GM21381 (cell line): ENCODE measurements at regions not wholly inside any gene's neighbourhood (a gene's known extent, or its start where the extent isn't known, plus 50 kb on each side); places are given as distances from the start of the nearest gene placed in this dataset.
"Not testable (repeated sequence)": the region's sequence is repeated elsewhere in the genome, so short reads cannot be mapped to it uniquely, and the experiment has no call there.

Source experiments
- ATAC-seq: cut with Tn5 transposase; IDR thresholded peaks from one replicate; pipeline ENCODE4 v1.9.1; 2021; ENCODE audit warnings: mild to moderate bottlenecking, moderate library complexity; ENCODE audit not compliant: unreplicated experiment

- no peak for ATAC-seq
Measured at GRCh38 chr22:47356511-47357011, 594.1 kb downstream of the TBC1D22A start.

DNA sequence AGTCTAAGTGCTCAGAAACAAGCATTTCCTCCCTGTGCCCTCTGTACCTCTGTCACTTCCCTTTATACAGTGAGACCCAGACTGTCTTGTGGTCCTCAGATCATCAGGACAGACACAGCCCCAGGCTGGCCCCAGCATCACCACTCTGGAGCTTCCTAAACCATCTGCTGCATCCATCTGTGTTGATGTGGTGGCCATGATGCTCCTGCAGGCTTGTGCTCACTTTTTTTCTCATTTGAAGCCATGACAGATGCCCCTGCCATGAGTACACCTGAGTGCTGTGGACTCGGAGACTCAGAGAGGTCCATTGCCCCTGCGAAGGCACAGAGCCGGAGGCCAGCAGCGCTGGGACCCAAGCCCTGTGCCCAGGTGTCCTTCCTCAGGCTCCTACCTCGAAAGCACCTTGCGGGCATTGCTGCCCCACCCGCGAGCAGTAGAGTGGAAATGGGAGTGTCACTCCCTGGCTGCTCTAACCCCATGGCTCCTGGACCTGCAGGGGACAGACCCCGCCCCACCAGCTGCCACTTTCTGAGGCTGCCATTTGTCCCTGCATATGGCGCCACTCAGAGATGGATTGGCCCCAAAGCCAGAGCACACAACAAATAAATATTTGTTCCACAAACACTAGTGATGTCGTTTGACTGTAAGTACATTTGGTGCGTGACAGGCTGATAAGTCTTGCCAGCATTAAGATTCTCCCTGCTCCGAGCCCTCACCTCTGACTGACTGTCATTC, 593.5 kb downstream of the TBC1D22A start:
- no peak for ATAC-seq

DNA sequence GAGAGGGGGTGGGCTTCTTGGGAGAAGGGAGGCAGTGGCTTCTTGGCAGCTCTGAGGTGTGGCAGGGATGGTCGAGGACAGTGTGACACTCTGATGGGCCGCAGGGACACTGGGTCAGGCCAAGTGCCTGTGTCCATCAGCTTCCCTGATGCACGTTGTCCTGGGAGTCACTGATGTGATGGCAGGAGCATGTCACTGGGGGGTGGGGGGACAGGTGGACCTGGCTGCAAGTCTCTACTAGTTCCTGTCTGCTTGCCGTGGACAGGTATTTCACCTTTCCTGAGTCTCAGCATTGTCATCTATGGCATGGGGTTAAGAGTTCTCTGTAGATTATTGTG, 592.9 kb downstream of the TBC1D22A start:
- ATAC-seq, result no peak

DNA sequence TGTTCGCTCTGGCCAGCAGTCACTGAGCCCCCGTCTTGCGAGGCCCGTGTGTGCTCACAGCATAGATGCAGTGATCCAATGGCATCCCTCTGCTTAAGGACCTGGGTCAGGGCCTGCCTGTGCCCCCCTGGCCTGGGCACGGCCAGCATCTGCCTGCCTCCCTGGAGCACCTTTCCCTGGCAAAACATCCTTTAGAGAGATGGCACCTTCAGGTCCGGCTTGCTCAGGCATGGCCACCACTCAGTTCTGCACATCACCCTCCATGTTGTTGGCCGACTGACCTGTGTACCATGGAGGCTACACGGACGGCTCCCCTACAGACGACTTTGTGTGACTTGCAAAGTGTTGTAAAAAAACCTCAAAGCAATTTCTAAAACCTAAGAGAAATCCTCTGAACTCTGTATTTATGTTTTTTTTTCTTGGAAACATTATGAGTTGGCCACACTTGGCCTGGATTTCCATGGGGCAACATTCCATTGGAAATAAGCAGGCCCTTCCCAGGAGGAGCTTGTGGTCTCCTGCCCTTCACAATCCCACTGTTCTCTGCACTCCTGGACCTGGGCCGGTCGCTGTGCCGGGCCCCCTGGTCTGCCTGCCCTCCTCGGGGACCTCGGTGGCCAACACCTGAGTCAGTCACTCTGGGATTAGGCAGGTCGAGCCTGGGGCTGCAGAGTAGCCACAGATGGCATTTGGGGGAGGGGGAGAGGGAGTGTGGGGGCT, 592.4 kb downstream of the TBC1D22A start:
- no peak for ATAC-seq

DNA sequence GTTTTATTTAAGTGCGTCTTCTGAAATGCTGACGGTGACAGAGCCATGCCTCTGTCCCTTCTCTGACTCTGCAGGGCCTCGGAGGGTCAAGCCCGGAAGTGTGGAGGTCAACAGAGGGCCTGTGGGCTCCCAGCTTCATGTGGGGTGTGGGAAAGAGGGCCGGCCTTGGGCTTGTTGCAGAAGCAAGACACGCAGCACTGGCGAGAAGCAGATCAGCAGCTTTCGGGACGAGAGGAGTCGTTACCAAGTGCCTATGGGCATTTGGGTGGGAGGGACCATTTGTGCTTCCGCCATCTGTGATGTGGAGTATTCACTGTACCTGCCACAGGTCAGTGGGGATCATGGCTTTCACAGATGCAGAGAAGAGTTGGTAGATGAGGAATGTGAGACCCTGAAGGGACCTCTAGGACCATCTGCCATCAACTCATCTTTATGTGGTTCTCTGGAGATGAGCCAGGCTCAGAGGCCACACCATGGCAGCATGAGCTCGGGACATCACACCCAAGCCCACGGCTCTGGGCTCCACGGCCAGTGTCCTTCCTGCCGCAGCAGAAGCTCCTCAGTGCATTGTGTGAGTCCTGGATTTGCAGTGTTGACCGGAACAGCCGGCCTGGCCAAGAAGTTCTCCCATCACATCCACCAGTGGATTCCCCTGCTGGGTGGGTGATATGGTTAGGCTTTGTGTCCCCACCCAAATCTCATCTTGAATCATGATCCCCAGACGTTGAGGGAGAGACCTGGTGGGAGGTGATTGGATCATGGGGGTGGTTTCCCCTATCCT, 590.7 kb downstream of the TBC1D22A start:
- no peak for ATAC-seq

DNA sequence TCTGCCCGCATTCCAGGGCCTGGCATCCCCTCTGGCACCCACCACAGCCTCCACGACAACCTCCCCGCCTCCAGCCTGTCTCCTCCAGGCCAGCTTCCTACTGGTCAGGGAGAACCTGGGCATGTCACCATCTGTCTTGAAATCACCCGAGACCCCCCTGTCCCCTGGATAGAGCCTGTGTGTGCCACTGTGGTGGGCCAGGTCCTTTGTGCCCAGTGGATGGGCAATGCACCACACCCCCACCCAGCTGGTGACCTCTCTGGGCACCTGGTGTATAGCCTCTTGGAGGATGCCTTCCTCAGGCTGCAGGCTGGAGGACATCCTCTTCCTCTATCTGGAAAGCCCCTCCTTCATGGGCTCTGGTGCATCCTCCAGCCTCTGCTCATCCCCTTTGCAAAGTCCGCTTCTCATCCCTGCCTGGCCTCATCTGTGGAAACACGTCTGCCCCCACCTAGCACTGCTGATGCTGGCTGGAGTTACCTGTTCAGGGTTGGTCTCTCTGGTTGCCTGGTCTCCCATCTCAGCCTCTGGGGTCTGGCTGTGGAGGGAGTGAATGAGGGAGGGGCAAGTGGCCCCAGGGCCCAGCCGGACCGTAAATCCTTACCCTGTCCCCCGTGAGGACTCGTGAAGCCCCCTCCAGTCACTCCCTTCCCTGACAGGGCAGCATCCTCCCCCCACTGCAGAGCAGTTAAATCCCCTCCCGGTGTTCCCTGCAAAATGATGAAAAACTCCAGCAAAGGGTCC, 589.6 kb downstream of the TBC1D22A start:
- no peak for ATAC-seq

DNA sequence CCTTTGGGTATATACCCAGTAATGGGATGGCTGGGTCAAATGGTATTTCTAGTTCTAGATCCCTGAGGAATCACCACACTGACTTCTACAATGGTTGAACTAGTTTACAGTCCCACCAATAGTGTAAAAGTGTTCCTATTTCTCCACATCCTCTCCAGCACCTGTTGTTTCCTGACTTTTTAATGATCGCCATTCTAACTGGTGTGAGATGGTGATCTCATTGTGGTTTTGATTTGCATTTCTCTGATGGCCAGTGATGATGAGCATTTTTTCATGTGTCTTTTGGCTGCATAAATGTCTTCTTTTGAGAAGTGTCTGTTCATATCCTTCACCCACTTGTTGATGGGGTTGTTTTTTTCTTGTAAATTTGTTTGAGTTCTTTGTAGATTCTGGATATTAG, 583.8 kb downstream of the TBC1D22A start:
- ATAC-seq, result not testable (repeated sequence)

DNA sequence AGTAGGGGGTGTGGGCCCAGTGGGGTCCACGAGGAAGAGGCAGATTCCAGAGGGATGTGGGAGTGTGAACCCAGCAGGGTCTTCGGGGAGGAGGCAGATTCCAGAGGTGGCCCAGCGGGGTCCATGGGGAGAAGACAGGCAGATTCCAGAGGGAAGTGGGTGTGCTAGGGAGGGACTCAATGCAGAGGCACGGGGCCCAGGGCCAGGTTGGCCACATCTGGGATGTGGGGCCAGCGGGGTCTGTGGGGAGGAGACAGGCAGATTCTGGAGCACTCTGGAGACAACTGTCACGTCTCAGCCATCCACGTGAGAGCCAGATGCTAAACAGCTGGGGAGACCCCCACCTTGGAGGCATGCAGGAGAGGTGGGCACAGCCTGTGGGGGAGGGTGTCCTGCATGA, 582.6 kb downstream of the TBC1D22A start:
- no peak for ATAC-seq

GRCh38 chr22:47344414-47344813, 582.0 kb downstream of the TBC1D22A start:
- ATAC-seq, result no peak

- no peak for ATAC-seq
Measured at GRCh38 chr22:47343611-47344010, 581.2 kb downstream of the TBC1D22A start.

DNA sequence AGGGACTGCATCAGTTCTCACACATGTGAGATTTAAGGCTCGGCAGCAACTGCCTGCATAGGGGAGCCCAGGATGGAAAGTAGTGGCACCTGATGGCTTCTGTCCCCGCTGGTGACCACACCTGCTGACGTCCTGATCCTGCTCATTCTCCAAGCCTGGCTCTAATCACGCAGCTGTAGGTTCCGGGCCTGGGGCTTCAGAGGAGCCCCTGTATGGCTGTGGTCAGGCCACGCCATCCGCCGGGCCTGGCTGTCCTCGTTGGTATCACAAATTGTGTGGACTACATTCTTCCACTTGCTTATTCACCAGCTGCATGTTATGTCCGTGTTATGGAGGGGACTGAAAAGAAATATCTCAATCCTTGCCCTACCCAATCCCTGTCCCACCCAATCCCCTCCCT, 580.0 kb downstream of the TBC1D22A start:
- ATAC-seq, result no peak

- no peak for ATAC-seq
Measured at GRCh38 chr22:47341464-47341863, 579.0 kb downstream of the TBC1D22A start.

GRCh38 chr22:47340851-47341436, 578.5 kb downstream of the TBC1D22A start:
- no peak for ATAC-seq

DNA sequence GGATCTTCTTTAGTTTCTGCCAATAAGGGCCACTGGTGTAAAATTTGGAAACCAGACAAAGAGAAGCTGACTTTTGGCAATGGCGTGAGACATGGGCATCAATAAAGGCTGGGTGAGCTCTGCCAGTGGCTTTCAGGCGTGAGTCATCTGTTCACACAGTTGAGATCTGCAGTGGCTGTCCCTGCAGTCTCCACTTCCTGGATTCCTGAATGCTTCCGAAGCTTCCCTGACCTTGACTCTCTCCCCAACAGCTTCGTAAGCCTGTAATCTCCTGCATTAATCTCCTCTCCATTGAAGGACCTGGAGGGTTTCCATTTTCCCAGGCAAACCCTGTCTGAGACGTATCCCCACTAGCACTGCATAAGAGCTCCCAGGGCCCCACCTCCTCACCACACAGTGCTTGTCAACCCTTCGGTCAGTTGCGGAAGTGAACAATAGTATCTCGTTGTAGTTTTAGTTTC, 574.7 kb downstream of the TBC1D22A start:
- no peak for ATAC-seq

DNA sequence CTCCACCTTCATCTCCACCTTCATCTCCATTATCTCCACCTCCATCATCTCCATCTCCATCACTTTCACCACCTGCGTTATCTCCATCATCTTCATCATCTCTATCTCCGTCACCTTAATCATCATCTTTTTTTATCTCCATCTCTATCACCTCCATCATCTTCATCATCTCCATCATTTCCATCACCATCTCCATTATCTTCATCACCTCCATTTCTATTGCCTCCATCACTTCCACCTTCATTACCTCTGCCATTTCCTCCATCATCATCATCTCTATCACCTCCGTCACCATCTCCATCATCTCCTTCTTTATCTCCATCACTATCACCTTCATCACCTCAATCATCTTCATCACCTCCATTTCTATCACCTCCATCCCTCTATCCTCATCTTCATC, 573.5 kb downstream of the TBC1D22A start:
- no peak for ATAC-seq

DNA sequence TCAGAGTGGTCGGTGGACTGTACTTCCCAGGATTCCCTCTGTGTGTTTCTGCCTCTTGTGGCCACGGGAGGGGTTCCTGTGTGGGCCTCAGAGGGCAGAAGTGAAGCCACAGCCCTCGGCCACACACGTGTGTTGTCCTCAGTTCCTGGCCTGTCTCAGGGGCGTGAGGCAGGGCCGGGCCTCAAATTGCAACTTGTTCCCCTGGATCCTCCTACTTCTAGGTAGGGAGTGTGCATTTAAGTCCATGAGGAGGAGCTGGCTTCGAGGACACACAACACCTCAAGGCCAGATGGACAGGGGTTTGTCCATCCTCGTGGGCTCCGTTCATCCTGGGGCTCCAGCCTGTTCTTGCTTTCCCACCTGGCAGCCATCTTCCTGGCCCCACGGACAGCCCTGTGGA, 573.0 kb downstream of the TBC1D22A start:
- no peak for ATAC-seq

DNA sequence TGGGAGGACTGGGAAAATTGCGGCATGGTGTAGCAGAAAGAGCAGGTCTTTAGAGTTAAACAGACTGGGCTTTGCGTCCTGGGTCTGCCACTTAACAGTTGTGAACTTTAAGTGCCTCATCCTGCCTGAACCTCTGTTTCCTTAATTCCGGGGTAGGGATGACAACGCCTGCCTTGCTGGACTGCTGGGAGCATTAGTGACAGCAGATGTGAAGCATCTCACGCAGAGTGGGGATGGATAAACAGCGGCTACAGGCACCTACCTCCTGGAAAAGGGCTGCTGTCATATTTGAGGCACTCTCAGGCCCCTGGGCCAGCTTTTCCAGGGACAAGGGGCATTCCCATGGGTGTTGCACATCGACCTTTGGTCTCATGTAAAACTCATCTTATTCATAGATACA, 572.2 kb downstream of the TBC1D22A start:
- ATAC-seq, result no peak

- no peak for ATAC-seq
Measured at GRCh38 chr22:47333625-47334024, 571.2 kb downstream of the TBC1D22A start.

DNA sequence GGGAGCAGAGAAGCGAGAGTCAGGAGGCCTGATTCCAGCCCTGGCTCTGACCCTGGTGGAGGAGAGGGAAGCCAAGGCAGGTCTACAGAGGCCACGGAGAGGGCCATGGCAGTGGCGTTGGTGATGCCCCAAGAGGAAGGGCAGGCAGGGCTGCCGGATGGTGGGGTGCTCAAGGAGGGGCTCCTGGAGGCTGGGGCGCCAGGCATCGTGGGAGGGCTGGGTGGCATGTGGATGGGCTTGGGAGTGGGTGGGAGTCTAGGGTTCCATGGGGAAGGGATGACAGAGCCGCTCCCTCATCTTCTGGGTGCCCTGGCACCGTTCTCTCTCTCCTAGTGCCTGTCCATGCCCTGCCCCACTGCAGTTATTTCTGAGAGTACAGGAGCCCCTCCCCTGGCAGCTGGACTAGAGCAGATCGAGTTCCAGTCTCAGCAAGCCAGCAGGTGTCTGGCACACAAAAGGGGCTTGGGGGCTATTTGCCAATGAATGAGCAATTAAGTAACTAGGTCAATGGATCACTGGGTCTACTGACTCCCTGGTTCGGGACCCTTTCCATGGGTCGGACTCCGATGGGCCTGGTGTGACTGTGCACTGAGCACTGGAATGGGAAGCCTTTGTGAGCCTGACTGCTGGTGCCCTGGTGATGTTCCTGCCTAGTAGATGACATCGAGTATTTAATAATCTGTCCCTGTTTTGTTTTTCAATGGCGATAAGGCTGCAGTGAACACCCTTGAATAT, 570.0 kb downstream of the TBC1D22A start:
- ATAC-seq, result no peak

DNA sequence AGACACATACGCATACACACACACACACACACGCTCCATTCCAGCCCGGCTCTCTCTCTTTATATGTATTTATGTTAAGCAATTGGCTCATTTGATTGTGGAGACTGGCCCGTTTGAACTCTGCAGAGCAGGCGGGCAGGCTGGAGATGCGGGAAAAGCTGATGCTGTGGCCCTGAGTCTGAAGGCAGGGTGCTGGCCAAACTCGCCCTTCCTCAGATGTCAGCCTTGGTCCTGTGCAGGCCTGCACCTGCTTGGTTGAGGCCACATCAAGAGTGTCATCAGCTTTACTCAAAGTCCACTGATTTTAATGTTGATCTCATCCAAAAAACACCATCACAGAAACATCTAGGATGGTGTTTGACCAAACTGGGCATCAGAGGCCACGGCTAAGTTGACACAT, 569.3 kb downstream of the TBC1D22A start:
- no peak for ATAC-seq
